K562 (cell line): ENCODE measurements at regions not wholly inside any gene's neighbourhood (a gene's known extent, or its start where the extent isn't known, plus 50 kb on each side); places are given as distances from the start of the nearest gene placed in this dataset.

ENCODE experiments used
- ESRRB ChIP-seq: fragments of 250-450 bp; sonication (Bioruptor Pico); IDR thresholded peaks from 2 replicates; pipeline ENCODE4 v1.5.0; 2020; ENCODE audit warnings: mild to moderate bottlenecking, moderate library complexity, borderline replicate concordance
- MGA ChIP-seq: fragments of 450-650 bp; IDR thresholded peaks from 2 replicates; pipeline ENCODE4 v1.6.1; 2016; ENCODE audit warnings: mild to moderate bottlenecking, moderate library complexity
- TCF7L2 ChIP-seq: fragments of 150-350 bp; IDR thresholded peaks from 2 replicates; pipeline ENCODE4 v1.6.1; 2016; ENCODE audit warnings: low read depth, mild to moderate bottlenecking, low read length, moderate library complexity
- TEAD1 ChIP-seq, 2 experiments: fragments of 450-650 bp in 1 of 2; sonication (generic) in 1 of 2; formaldehyde crosslinking; IDR thresholded peaks; 2 replicates each; pipeline versions ENCODE4 v1.4.0 to v1.8.0; 2020 to 2022; ENCODE audit warnings: mild to moderate bottlenecking in 2 of 2, missing genetic modification reagents in 1 of 2
- ZBTB33 ChIP-seq: sonication (generic); formaldehyde crosslinking; IDR thresholded peaks from 2 replicates; pipeline ENCODE4 v1.8.1; 2023; ENCODE audit warnings: mild to moderate bottlenecking, missing genetic modification reagents
- ZNF561 ChIP-seq: fragments of 450-650 bp; formaldehyde crosslinking; conservative IDR thresholded peaks from 2 replicates; pipeline ENCODE4 v1.4.0; 2020; ENCODE audit warnings: mild to moderate bottlenecking, moderate library complexity

- no peak for TF ChIP-seq MGA
- TF ChIP-seq ZNF561 (CRISPR knock-in tag): no peak
- TF ChIP-seq ESRRB: no peak
- no peak for TF ChIP-seq TCF7L2
- no peak for TF ChIP-seq ZBTB33 (CRISPR knock-in tag)
- TF ChIP-seq TEAD1 (CRISPR knock-in tag; IDR thresholded peaks at IDR 0.05): no peak
Measured at GRCh38 chr20:41748051-41748450, 129.9 kb upstream of the CHD6 start (continued).
